Epithelial cell of proximal tubule (primary cell): ENCODE measurements at regions not wholly inside any gene's neighbourhood (a gene's known extent, or its start where the extent isn't known, plus 50 kb on each side); places are given as distances from the start of the nearest gene placed in this dataset.

Experiments
- DNase-seq: peaks from one replicate; pipeline ENCODE4 v3.0.0-alpha.2; 2011; ENCODE audit warnings: low read depth
- H3K4me3 ChIP-seq: 2 replicates; pipeline ENCODE4 v1.5.1; 2011; ENCODE audit warnings: low read depth, mild to moderate bottlenecking, low read length
- CTCF ChIP-seq: conservative IDR thresholded peaks from 2 replicates; pipeline ENCODE4 v1.5.1; 2012; ENCODE audit warnings: low read depth, mild to moderate bottlenecking, low read length

DNA sequence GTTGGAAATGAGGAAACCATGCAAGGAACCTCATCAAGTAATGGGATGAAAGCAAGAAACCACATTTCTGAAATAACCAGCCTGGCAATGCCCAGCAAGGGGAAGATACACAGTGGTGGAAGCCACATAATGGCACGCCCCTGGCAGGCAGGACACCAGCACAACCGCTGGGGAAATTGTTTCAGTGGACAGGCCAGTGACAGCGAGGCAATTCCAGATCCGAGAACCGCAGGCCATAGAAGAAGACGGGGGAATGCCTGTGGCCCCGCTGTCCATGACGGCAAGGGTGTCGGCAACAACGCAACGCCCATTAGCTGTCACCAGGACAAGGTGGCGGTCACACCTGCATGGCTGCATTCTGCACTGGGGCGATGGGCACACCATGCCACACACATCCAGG, 1389.6 kb downstream of the BRD1 start:
- DNase-seq = no peak
- no peak overlapping the region for H3K4me3 ChIP-seq
- TF ChIP-seq CTCF = no peak

GRCh38 chr22:48436201-48436931, 1391.3 kb downstream of the BRD1 start:
- DNase-seq = no peak
- TF ChIP-seq CTCF = no peak
- H3K4me3 ChIP-seq = no peak overlapping the region

- no peak overlapping the region for H3K4me3 ChIP-seq
- no peak for TF ChIP-seq CTCF
- no peak for DNase-seq
Observed at GRCh38 chr22:48434868-48435250, 1392.8 kb downstream of the BRD1 start.

DNA sequence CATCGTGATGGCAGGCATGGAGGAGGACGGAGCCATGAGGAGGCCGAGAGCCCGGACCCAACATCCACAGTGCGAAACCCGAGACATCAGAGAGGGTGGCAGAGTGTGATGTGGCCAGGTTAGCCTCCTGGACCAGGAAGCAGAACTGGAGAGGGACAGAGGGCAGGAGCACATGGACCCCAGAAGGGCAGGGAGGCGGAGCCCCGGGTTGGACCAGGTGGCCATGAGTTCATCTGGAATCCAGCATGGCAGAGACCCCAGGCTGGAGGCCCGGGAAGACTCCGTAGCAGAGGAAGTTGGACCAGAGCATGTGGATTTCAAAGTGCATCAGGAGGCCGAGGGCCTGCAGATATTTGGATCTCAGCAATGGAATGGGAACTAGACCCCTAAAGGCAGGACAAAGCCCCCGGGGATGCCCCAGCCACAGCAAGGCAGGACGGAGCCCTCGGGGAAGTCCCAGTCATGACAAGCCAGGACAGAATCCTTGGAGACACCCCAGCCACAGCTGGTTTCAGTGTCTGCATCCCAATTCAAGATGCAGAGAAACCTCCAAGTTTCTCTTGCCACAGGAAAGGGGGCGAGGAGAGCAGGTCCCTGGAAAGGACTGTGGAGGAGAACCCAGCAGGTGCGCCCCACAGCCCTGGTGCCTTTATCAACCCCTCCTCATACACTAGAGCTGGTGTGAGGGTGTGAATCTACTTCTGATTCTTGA, 1393.4 kb downstream of the BRD1 start:
- H3K4me3 ChIP-seq = no peak overlapping the region
- no peak for DNase-seq
- no peak for TF ChIP-seq CTCF

DNA sequence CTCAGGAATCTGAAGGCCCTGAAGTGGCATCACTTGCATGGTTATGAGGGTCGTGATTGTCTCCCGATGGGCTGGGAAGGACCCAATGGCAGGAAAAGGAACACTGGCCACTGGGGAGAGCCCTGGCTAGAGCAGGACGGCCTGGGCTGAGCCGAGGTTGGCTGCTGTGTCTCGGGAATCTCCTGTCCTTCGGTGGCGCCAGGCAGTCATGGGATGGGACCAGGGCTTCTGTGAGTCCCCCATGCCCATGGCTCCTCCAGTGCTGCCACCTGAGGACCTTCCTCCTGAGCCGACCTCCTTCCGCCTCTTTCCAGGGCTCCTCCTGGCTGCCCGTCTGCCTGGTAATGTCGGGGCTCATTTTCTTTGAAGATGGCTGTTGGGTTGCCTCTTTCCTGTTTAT, 1394.0 kb downstream of the BRD1 start:
- no peak overlapping the region for H3K4me3 ChIP-seq
- TF ChIP-seq CTCF = no peak
- no peak for DNase-seq

DNA sequence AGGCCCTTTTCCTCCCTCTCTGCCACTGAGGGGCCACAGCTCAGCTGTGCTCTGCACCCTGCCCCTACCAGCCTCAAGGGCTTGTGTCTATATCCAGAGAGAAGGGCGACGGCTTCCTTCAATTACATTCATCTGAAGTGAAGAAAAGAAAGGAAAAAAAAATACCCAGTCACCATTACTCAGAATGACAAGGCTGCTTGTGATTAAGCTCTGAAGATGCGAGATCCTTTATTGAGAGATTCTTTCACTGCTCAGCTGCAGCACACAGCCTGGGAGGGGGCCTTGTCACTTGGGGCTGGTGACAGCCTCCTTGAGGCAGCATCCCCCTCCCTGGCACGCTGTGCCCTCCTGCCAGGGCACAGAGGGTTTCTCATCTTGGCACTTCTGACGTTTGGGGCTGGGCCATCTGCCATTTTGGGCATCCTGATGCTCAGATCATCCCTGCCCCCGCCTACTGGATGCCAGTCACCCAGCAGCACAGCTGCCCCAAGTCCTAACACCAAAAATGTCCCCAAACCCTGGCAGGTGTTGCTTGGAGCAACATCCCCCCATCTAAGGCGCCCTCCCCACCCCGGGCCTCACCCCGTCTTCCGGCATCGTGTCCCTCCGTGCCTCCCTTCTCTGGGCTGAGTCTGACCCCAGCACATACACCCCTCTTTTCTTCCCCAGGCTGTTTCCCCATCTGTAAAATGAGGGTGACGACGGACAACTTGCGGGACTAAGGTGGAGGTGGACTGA, 1394.7 kb downstream of the BRD1 start:
- no peak for DNase-seq
- no peak for TF ChIP-seq CTCF
- no peak overlapping the region for H3K4me3 ChIP-seq
